NT2/D1 (cell line): ENCODE measurements at regions not wholly inside any gene's neighbourhood (a gene's known extent, or its start where the extent isn't known, plus 50 kb on each side); places are given as distances from the start of the nearest gene placed in this dataset.

Experiments
- SUZ12 ChIP-seq: IDR thresholded peaks from 2 replicates; pipeline ENCODE4 v1.6.1; 2011; ENCODE audit not compliant: insufficient read length, insufficient read depth; ENCODE audit errors: extremely low read depth
- YY1 ChIP-seq: IDR thresholded peaks from 2 replicates; pipeline ENCODE4 v1.6.1; 2011; ENCODE audit not compliant: insufficient read length, insufficient read depth
- ZNF274 ChIP-seq: IDR thresholded peaks from 2 replicates; pipeline ENCODE4 v1.6.1; 2011; ENCODE audit warnings: mild to moderate bottlenecking, low read depth, low read length

- TF ChIP-seq YY1 (no peak), ZNF274 (no peak), SUZ12 (no peak)
These were observed 168.0 kb upstream of the NOX3 start for GRCh38 chr6:155623450-155624178.
